Keratinocyte (primary cell): ENCODE measurements at regions not wholly inside any gene's neighbourhood (a gene's known extent, or its start where the extent isn't known, plus 50 kb on each side); places are given as distances from the start of the nearest gene placed in this dataset.

ENCODE experiments used
- DNase-seq: peaks from one replicate; pipeline ENCODE4 v3.0.0-alpha.2; 2011; ENCODE audit warnings: low read depth, missing footprints, low spot score
- FAIRE-seq: peaks from 2 replicates; lab custom pipeline; 2011; peaks lifted over from hg19 to GRCh38; lab: Jason Lieb, UNC
- H2AFZ ChIP-seq: 2 replicates; pipeline ENCODE4 v1.6.0; 2012; ENCODE audit warnings: low read length, control low read depth, inconsistent platforms; ENCODE audit not compliant: control insufficient read depth
- H3K27ac ChIP-seq: 2 replicates; pipeline ENCODE4 v1.5.1; 2011; ENCODE audit warnings: low read length; ENCODE audit not compliant: control insufficient read depth, insufficient read depth
- H3K27me3 ChIP-seq: 3 replicates; pipeline ENCODE4 v1.6.0; 2011; ENCODE audit warnings: low read length; ENCODE audit not compliant: control insufficient read depth, insufficient read depth; ENCODE audit errors: extremely low read depth
- H3K36me3 ChIP-seq, 2 experiments: 2 replicates in 1 of 2; 3 replicates in 1 of 2; pipeline ENCODE4 v1.5.1; 2011; ENCODE audit warnings: low read length in 2 of 2, mild to moderate bottlenecking in 1 of 2; ENCODE audit not compliant: control insufficient read depth in 2 of 2, insufficient read depth in 2 of 2; ENCODE audit errors: extremely low read depth in 1 of 2
- H3K4me1 ChIP-seq: 3 replicates; pipeline ENCODE4 v1.5.1; 2011; ENCODE audit warnings: low read length; ENCODE audit not compliant: control insufficient read depth, insufficient read depth; ENCODE audit errors: extremely low read depth
- H3K4me2 ChIP-seq: 3 replicates; pipeline ENCODE4 v1.6.0; 2011; ENCODE audit warnings: low read depth, low read length; ENCODE audit not compliant: control insufficient read depth, insufficient read depth; ENCODE audit errors: extremely low read depth
- H3K4me3 ChIP-seq, 3 experiments: fragments of 200-600 bp in 1 of 3; sonication (generic) in 1 of 3; 2 replicates in 2 of 3; 3 replicates in 1 of 3; pipeline ENCODE4 v1.5.1; 2011 to 2016; ENCODE audit warnings: low read length in 3 of 3, mild to moderate bottlenecking in 3 of 3, control low read depth in 2 of 3, inconsistent platforms in 1 of 3, low read depth in 1 of 3, mixed read lengths in 1 of 3, mixed run types in 1 of 3, moderate library complexity in 1 of 3; ENCODE audit not compliant: control insufficient read depth in 2 of 3, insufficient read depth in 2 of 3; ENCODE audit errors: extremely low read depth in 1 of 3
- H3K79me2 ChIP-seq: 2 replicates; pipeline ENCODE4 v1.6.0; 2012; ENCODE audit warnings: low read length; ENCODE audit not compliant: control insufficient read depth, insufficient read depth
- H3K9ac ChIP-seq: 3 replicates; pipeline ENCODE4 v1.6.0; 2011; ENCODE audit warnings: low read length; ENCODE audit not compliant: control insufficient read depth, insufficient read depth; ENCODE audit errors: extremely low read depth
- H3K9me1 ChIP-seq: 3 replicates; pipeline ENCODE4 v1.6.0; 2011; ENCODE audit warnings: low read length; ENCODE audit not compliant: control insufficient read depth, insufficient read depth; ENCODE audit errors: extremely low read depth
- H3K9me3 ChIP-seq: 2 replicates; pipeline ENCODE4 v1.5.1; 2012; ENCODE audit warnings: low read depth, low read length; ENCODE audit not compliant: control insufficient read depth
- H4K20me1 ChIP-seq: 3 replicates; pipeline ENCODE4 v1.6.0; 2011; ENCODE audit warnings: low read length; ENCODE audit not compliant: control insufficient read depth, insufficient read depth; ENCODE audit errors: extremely low read depth
- CTCF ChIP-seq, 3 experiments: IDR thresholded peaks in 1 of 3; conservative IDR thresholded peaks in 1 of 3; optimal IDR thresholded peaks in 1 of 3; 2 replicates in 2 of 3; 3 replicates in 1 of 3; pipeline versions ENCODE3 to v1.5.1; 2011; ENCODE audit warnings: low read length in 3 of 3, mild to moderate bottlenecking in 3 of 3, moderate library complexity in 2 of 3, control low read depth in 1 of 3, inconsistent platforms in 1 of 3; ENCODE audit not compliant: insufficient read depth in 2 of 3; ENCODE audit errors: extremely low read depth in 1 of 3
- EZH2 ChIP-seq: IDR thresholded peaks from one replicate; pipeline ENCODE4 v1.6.1; 2012; ENCODE audit warnings: inconsistent platforms, mild to moderate bottlenecking, low read length, moderate library complexity
- dilution Hi-C: fragments of 300-500 bp; cut with MboI; formaldehyde crosslinking; loops from one replicate; pipeline ENCODE4 v1.7.0; 2020; ENCODE audit warnings: low sequenced_read_pairs; ENCODE audit not compliant: extremely low pct_ligation_motif_present

- H3K9me3 ChIP-seq: no peaks in the 10 kb centered on the region
- H3K27ac ChIP-seq: no peak overlapping the region
- no peaks in the 10 kb centered on the region for H3K79me2 ChIP-seq
- dilution Hi-C loops: no loop called here
- FAIRE-seq (no peak), DNase-seq (no peak)
- no peaks in the 10 kb centered on the region for H3K36me3 ChIP-seq
- H3K4me1 ChIP-seq: no peaks in the 10 kb centered on the region
- no peak overlapping the region for H3K9ac ChIP-seq
- no peaks in the 10 kb centered on the region for H3K27me3 ChIP-seq
- TF ChIP-seq EZH2 (no peak), CTCF (optimal IDR thresholded peaks at IDR 0.05 in 1 of 3, IDR thresholded peaks at IDR 0.05 in 1 of 3, conservative IDR thresholded peaks at IDR 0.05 in 1 of 3; ENCODE audit: extremely low read depth in 1 of 3, insufficient read depth in 2 of 3, low read length in 3 of 3) (peak; percentile 71 to 81 (median 72))
- no peaks in the 10 kb centered on the region for H4K20me1 ChIP-seq
- H3K4me2 ChIP-seq: no peak overlapping the region
- H3K4me3 ChIP-seq: no peak overlapping the region
- H3K9me1 ChIP-seq: no peaks in the 10 kb centered on the region
- H2AFZ ChIP-seq: no peak overlapping the region
Measured at GRCh38 chr2:22355816-22356433, 1029.1 kb upstream of the KLHL29 start.

- no peaks in the 10 kb centered on the region for H3K79me2 ChIP-seq
- FAIRE-seq (no peak), DNase-seq (no peak)
- H3K27ac ChIP-seq: no peak overlapping the region
- no peaks in the 10 kb centered on the region for H3K36me3 ChIP-seq
- no peaks in the 10 kb centered on the region for H3K9me3 ChIP-seq
- no peaks in the 10 kb centered on the region for H3K4me1 ChIP-seq
- dilution Hi-C loops: no loop called here
- no peaks in the 10 kb centered on the region for H3K27me3 ChIP-seq
- TF ChIP-seq EZH2 (no peak), CTCF (optimal IDR thresholded peaks at IDR 0.05 in 1 of 3, IDR thresholded peaks at IDR 0.05 in 1 of 3, conservative IDR thresholded peaks at IDR 0.05 in 1 of 3; ENCODE audit: extremely low read depth in 1 of 3, insufficient read depth in 2 of 3, low read length in 3 of 3) (no peak)
- no peak overlapping the region for H3K4me3 ChIP-seq
- no peaks in the 10 kb centered on the region for H4K20me1 ChIP-seq
- no peak overlapping the region for H3K4me2 ChIP-seq
- no peak overlapping the region for H2AFZ ChIP-seq
- no peak overlapping the region for H3K9ac ChIP-seq
- H3K9me1 ChIP-seq: no peaks in the 10 kb centered on the region
Measured at GRCh38 chr2:22359071-22359672, 1025.8 kb upstream of the KLHL29 start.
